ENCODE measurements at regions not wholly inside any gene's neighbourhood (a gene's known extent, or its start where the extent isn't known, plus 50 kb on each side); places are given as distances from the start of the nearest gene placed in this dataset.
A peak's percentile ranks its signal among the peaks of the same experiment; 100 is the strongest.
"Not testable (repeated sequence)": the region's sequence is repeated elsewhere in the genome, so short reads cannot be mapped to it uniquely, and the experiment has no call there.

DNA sequence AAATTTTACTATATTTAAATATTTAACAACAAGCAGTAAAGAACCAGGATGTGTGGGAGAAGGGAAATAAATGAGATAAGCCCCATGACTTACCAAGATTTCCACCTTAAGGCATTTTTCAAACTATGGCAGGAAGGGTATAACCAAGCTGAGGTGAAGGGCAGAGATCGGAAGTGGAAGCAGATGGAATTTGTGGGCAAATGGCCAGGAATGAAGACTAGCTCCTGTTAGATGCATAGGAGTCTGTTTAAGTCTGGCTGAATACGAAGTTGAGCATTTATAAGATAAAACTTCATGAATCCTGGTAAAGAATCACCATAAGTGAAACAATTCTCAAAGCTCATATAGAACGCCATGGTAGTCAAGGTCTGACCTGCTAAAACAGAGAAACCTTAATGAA is 163.5 kb downstream of the DIO2 start:
- CTCF ChIA-PET: interaction anchor here (1.3 to 1.7 kb wide), 2 partner anchors 539 to 737 kb away, joined by 3 to 7 read pairs; no protein-coding TSS in a partner anchor
- BruUV-seq (replicated peaks): no TSS peak

GRCh38 chr14:80037349-80037748 is 174.0 kb downstream of the DIO2 start:
- intact Hi-C loops (cut with micrococcal nuclease): no loop called here
- Mint-ChIP-seq H3K4me3 (ENCODE audit: unreplicated experiment) (no peak overlapping the region), H3K9me3 (ENCODE audit: unreplicated experiment) (no peaks in the 10 kb centered on the region), H3K4me1 (ENCODE audit: insufficient read depth, unreplicated experiment) (no peaks in the 10 kb centered on the region), H3K27me3 (ENCODE audit: insufficient read depth, unreplicated experiment) (no peaks in the 10 kb centered on the region), H3K27ac (ENCODE audit: low read depth, unreplicated experiment) (no peak overlapping the region), H3K36me3 (ENCODE audit: insufficient read depth, unreplicated experiment) (no peaks in the 10 kb centered on the region)
- no peak for TF ChIP-seq CTCF (IDR thresholded peaks at IDR 0.05; ENCODE audit: unreplicated experiment)
- DNase-seq (ENCODE audit: unreplicated experiment): no peak
- ChIA-PET CTCF (interaction anchor here (0.9 kb wide), 1 partner anchor 794 kb away, joined by 3 read pairs; no protein-coding TSS in a partner anchor), POLR2A (no interaction called here)
- no TSS peak for BruUV-seq (replicated peaks)

More for the DNA sequence above, 163.5 kb downstream of the DIO2 start:
- H3K36me3 Mint-ChIP-seq (ENCODE audit: insufficient read depth, unreplicated experiment): no peaks in the 10 kb centered on the region
- H3K9me3 Mint-ChIP-seq (ENCODE audit: unreplicated experiment): no peaks in the 10 kb centered on the region
- no peaks in the 10 kb centered on the region for H3K4me1 Mint-ChIP-seq (ENCODE audit: insufficient read depth, unreplicated experiment)
- TF ChIP-seq CTCF (IDR thresholded peaks at IDR 0.05; ENCODE audit: unreplicated experiment): no peak
- intact Hi-C loops (cut with micrococcal nuclease): no loop called here
- H3K27ac Mint-ChIP-seq (ENCODE audit: low read depth, unreplicated experiment): no peak overlapping the region
- POLR2A ChIA-PET: interaction anchor here (0.8 kb wide), 1 partner anchor 1039 kb away, joined by 3 read pairs; no protein-coding TSS in a partner anchor
- peak; percentile 9 for DNase-seq (ENCODE audit: unreplicated experiment)
- H3K4me3 Mint-ChIP-seq (ENCODE audit: unreplicated experiment): no peak overlapping the region
- H3K27me3 Mint-ChIP-seq (ENCODE audit: insufficient read depth, unreplicated experiment): no peaks in the 10 kb centered on the region

- Mint-ChIP-seq H3K27me3 (ENCODE audit: insufficient read depth, unreplicated experiment) (no peaks in the 10 kb centered on the region), H3K27ac (ENCODE audit: low read depth, unreplicated experiment) (no peak overlapping the region), H3K4me3 (ENCODE audit: unreplicated experiment) (no peak overlapping the region), H3K36me3 (ENCODE audit: insufficient read depth, unreplicated experiment) (no peaks in the 10 kb centered on the region), H3K4me1 (ENCODE audit: insufficient read depth, unreplicated experiment) (no peaks in the 10 kb centered on the region), H3K9me3 (ENCODE audit: unreplicated experiment) (peaks cover 7% of the 10 kb centered on the region)
- TF ChIP-seq CTCF (IDR thresholded peaks at IDR 0.05; ENCODE audit: unreplicated experiment): no peak
- ChIA-PET POLR2A (no interaction called here), CTCF (no interaction called here)
- BruUV-seq (replicated peaks): no TSS peak
- no peak for DNase-seq (ENCODE audit: unreplicated experiment)
- intact Hi-C loops (cut with micrococcal nuclease): no loop called here
These were observed 186.9 kb downstream of the DIO2 start for GRCh38 chr14:80024417-80024816.

DNA sequence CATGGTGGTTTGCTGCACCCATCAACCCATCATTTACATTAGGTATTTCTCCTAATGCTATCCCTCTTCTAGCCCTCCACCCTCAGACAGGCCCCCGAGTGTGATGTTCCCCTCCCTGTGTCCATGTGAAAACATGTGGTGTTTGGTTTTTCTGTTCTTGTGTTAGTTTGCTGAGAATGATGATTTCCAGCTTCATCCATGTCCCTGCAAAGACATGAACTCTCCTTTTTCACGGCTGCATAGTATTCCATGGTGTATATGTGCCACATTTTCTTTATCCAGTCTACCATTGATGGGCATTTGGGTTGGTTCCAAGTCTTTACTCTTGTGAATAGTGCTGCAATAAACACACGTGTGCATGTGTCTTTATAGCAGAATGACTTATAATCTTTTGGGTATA is 192.8 kb downstream of the DIO2 start:
- H3K9me3 Mint-ChIP-seq (ENCODE audit: unreplicated experiment); POLR2A ChIA-PET; H3K4me3 Mint-ChIP-seq (ENCODE audit: unreplicated experiment); H3K27ac Mint-ChIP-seq (ENCODE audit: low read depth, unreplicated experiment); H3K4me1 Mint-ChIP-seq (ENCODE audit: insufficient read depth, unreplicated experiment); BruUV-seq (replicated peaks); H3K36me3 Mint-ChIP-seq (ENCODE audit: insufficient read depth, unreplicated experiment); intact Hi-C loops (cut with micrococcal nuclease); H3K27me3 Mint-ChIP-seq (ENCODE audit: insufficient read depth, unreplicated experiment); DNase-seq (ENCODE audit: unreplicated experiment): not testable (repeated sequence)
- CTCF ChIA-PET: interaction anchor here (0.6 kb wide), 3 partner anchors 151 to 882 kb away, joined by 3 to 4 read pairs (median 3); no protein-coding TSS in a partner anchor

GRCh38 chr14:80017795-80018194 is 193.5 kb downstream of the DIO2 start:
- H3K36me3 Mint-ChIP-seq (ENCODE audit: insufficient read depth, unreplicated experiment): no peaks in the 10 kb centered on the region
- intact Hi-C loops (cut with micrococcal nuclease): no loop called here
- H3K9me3 Mint-ChIP-seq (ENCODE audit: unreplicated experiment): no peaks in the 10 kb centered on the region
- H3K27me3 Mint-ChIP-seq (ENCODE audit: insufficient read depth, unreplicated experiment): no peaks in the 10 kb centered on the region
- no peak for TF ChIP-seq CTCF (IDR thresholded peaks at IDR 0.05; ENCODE audit: unreplicated experiment)
- ChIA-PET CTCF (interaction anchor here (0.6 kb wide), 3 partner anchors 150 to 688 kb away, joined by 3 to 4 read pairs (median 3); no protein-coding TSS in a partner anchor), POLR2A (no interaction called here)
- H3K27ac Mint-ChIP-seq (ENCODE audit: low read depth, unreplicated experiment): no peak overlapping the region
- no peak for DNase-seq (ENCODE audit: unreplicated experiment)
- no peak overlapping the region for H3K4me3 Mint-ChIP-seq (ENCODE audit: unreplicated experiment)
- H3K4me1 Mint-ChIP-seq (ENCODE audit: insufficient read depth, unreplicated experiment): no peaks in the 10 kb centered on the region
- BruUV-seq (replicated peaks): no TSS peak

DNA sequence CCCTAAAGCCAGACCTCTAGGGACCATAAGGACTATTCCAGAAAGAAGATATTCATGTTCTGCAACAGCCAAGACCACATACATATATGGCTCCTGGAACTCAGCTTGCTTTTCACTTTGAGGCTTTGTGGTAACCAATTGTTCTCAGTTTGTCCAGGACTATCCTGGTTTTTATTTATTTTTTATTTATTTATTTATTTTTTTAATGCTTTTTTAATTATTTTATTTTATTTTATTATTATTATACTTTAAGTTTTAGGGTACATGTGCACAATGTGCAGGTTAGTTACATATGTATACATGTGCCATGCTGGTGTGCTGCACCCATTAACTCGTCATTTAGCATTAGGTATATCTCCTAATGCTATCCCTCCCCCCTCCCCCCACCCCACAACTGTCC is 201.1 kb downstream of the DIO2 start:
- H3K27me3 Mint-ChIP-seq (ENCODE audit: insufficient read depth, unreplicated experiment); intact Hi-C loops (cut with micrococcal nuclease); H3K27ac Mint-ChIP-seq (ENCODE audit: low read depth, unreplicated experiment); H3K4me1 Mint-ChIP-seq (ENCODE audit: insufficient read depth, unreplicated experiment); CTCF ChIA-PET; H3K9me3 Mint-ChIP-seq (ENCODE audit: unreplicated experiment); H3K36me3 Mint-ChIP-seq (ENCODE audit: insufficient read depth, unreplicated experiment); POLR2A ChIA-PET; DNase-seq (ENCODE audit: unreplicated experiment); BruUV-seq (replicated peaks); H3K4me3 Mint-ChIP-seq (ENCODE audit: unreplicated experiment): not testable (repeated sequence)

All from MCF 10A (cell line).